NCI-H524 (cell line): ENCODE measurements at regions not wholly inside any gene's neighbourhood (a gene's known extent, or its start where the extent isn't known, plus 50 kb on each side); places are given as distances from the start of the nearest gene placed in this dataset.
A peak's percentile ranks its signal among the peaks of the same experiment; 100 is the strongest.
"Not testable (repeated sequence)": the region's sequence is repeated elsewhere in the genome, so short reads cannot be mapped to it uniquely, and the experiment has no call there.

Source experiments
- DNase-seq, 2 experiments: peaks; one replicate each; lab custom pipeline; 2025; lab: John Stamatoyannopoulos, UW

DNA sequence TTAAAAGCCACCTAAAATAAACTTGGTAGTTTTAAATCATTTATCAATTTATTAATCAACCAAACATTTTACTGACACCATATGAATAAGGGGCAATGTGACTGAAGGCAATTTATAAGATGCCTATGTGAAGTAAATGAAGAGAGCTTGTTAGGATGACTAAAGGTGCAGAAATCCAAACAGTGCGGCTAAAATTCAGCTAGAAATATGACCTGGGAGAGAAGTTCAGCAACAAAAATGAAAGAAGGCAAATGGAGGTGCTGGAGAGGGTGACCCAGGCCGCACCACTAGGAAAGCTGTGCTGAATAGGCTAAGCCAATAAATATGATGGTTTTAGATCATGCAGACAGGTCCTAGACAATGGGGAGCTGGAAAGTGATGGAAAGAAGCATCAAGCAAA is 403.7 kb downstream of the BTG1 start:
- no peak for DNase-seq

DNA sequence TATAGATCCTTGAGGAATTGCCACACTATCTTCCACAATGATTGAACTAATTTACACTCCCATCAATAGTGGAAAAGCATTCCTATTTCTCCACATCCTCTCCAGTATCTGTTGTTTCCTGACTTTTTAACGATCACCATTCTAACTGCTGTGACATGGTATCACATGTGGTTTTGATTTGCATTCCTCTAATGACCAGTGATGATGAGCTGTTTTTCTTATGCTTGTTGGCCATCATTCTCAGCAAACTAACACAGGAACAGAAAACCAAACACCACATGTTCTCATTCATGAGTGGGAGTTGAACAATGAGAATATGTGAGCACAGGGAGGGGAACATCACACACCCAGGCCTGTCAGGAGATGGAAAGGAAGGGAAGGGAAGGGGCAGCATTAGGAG is 411.8 kb downstream of the BTG1 start:
- not testable (repeated sequence) for DNase-seq

DNA sequence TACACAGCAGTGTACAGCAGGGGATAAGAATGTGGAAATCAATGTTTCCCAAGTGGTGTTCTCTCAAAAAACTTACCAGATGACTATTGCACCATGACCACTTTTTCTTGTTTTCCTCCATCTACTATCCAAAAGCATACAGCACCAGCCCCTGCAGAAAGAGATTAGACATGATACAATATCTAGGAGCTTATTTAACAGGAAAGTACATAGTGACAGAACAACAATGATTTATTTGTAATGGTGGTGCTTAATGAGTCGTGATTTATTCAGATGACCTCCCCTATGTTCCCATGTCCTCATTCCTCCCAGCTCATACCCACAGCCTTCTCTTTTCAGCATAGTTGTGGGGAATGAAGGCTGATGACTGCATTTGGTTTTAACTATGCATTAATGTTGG is 413.6 kb downstream of the BTG1 start:
- no peak for DNase-seq

DNA sequence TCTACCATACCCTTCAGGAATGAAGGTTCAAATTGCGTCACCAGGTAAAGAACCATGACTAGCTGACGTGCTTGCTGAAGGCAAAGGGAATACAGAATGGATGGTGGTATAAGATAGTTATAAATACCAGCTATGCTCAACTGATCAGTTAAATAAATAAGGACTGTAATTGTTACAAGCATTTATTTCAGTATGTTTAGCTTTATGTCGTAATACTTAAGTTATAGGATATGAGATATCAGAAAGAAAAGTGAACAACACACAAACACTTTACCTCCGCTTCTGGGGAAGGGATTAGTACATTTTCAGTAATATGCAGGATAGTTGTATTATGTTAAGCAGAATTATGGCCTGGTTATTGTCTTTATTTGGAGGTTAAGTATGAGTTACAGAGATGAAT is 416.1 kb downstream of the BTG1 start:
- DNase-seq: no peak

DNA sequence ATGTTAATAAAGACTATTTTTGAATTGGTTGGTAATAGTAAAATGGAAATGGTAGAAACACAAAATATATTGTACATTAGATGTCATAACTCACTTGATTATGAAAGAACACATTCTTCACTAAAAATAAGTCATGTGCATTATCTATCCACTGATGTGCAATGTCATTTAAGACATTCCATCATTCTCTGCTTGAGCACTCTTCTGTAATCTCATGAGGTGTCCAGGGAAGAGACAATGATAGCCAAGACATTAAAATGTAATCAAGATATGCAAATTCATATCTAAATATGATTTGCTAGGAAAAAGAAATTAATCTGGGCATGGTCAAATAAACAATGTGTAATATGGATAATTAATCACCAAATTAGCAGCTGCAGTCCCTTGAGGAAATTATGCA is 422.5 kb downstream of the BTG1 start:
- DNase-seq: no peak

DNA sequence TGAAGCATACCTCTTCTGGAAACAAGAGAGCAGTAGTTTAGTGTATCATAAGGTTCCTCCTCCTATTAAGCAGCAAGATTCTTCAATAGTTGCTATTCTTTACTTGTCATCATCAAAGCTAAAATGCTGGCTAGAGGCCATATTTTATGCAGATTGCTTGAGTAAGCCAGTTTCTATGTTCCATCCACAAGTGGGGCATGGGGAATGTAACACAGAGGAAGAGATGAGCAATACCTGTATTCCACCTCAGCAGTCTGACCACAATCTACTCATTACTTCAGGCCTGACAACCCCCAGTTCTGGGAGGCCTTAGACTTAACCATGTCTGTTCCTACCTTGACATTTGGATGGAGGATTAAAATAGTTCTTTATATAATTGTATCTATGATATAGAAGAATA is 423.6 kb downstream of the BTG1 start:
- DNase-seq: no peak

DNA sequence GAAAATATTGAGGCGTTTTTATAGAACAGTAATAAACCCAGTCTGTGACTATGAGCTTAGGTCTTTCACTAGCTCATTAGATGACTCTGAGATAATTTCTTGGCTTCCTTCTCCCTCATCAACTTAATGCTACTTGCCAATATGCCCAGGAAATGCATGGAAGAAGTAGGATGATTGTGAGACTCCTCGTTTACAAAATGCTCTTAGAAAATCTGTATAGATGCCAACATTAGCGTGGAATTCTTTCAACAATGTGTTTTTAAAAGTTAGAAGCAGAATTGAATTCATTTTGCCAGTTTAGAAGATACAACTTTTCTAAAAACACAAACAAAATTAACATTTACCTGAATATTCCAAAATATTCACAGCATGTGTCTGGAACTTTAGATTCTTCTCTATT is 424.6 kb downstream of the BTG1 start:
- no peak for DNase-seq

DNA sequence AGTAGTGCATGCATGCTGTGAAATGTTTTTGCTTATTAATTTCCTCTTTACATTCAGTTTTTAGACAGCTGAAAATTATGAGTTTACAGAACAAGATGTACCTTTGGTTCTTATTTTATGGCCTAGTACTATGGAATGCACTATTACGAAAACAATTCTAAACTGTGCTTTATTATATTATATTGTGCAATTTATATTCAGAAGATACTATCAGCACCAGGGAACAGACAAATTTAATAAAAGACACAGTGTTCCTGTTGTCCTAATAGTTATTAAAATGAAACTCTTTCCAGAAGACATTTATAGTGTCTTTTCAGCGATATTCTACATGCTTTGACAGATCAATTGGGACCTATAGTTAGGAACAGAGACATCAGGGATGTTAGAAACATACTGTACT is 427.3 kb downstream of the BTG1 start:
- DNase-seq: no peak

DNA sequence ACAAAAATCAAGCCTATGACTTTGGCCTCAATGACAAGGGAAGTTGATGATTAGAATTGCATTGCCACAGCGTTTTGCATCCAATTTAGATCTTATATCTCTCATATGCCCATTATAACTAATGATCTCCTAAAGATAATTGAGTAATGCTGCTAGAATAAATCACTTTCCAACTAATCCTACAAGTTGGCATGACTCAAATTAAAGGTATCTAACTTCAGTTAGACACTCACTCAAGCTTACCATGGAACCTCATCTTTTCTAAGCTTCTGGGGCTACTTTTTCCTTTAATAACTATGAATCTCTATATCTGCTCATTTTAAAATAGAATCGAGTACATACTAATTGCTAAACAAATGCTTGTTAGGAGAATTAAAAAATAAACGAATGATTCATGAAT is 427.8 kb downstream of the BTG1 start:
- DNase-seq: no peak

DNA sequence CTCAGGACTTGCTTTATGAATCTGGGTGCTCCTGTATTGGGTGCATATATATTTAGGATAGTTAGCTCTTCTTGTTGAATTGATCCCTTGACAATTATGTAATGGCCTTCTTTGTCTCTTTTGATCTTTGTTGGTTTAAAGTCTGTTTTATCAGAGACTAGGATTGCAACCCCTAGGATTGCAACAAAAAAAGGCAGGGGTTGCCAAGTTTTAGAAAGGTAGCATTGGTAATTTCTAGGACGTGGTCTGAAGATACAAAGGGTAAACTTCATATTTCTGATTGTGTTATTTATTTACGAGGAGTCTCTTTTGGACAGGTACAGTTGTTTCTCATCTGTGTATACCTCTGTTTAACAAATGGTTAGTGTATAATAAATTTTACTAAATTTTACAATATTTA is 433.7 kb downstream of the BTG1 start:
- not testable (repeated sequence) for DNase-seq

DNA sequence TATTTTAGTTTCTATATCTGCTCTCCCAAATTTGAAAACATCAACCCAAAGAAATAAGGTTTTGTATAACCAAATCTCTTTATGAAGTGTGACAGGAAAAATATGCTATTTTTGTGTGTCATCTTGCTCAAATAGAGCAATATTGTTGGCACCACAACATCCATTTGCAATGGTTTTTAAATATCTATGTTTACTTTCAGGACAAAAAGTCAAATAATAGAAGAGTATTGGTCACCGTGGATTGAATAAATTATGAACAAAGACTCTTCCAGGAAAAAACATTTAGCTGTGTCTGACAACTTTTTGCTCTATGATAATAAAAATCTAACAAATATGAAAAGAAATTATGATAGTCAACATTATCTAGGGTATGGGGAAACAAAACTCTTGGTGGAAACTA is 439.2 kb downstream of the BTG1 start:
- no peak for DNase-seq

DNA sequence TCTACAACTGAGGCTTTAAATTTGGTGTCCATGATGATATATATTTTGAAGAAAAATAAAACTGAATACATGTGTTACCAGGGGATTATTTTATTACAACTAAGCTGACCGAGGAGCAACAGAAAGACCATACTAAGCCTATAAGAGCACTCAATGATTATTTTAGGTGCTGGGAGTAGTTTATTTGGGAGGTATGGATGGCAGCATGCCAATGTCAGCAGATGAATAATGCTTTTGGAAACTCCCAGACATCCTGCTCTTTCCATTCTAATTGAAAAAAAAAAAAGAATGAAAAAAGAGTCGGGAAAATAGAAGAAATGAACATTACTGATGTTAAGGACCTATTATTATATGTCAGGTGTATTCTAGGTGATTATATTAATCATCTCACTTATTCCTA is 441.2 kb downstream of the BTG1 start:
- DNase-seq: peak; percentile 81 to 92

DNA sequence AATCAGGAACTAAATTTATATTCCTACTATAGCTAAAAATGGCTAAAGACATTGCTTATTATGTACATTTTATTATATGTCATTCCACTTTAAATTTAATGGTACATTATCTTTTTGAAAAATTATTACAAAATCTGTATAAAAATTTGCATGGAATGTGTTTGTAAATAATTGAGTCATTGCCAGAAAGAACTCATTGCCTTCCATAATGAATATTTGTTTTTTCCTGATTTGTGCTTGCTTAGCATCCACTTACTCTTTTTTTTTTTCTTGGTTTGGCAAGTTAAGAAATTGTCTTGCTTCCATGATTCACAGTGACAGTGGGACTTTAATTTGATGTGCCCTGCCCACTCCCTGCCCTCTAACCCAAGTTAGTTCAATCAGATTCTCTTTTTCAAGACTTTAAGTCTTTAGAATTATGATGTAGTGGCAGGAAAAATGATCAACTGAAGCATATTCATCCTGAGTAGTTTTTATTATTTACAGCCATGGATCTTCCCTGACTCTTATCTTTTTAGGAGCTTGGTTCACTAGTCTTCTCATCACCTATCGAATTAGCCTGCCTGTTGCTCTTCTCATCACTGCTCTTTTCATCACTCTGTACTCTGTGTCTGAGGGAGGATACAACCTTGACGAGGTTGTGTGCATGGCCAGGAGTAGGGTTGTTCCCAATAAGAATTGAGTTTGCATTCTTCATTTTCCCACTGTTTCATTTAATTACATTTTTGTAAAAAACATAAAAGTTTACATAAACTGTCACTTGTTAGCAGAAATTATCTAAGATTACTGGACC is 442.0 kb downstream of the BTG1 start:
- peak in 1 of 2 experiments; percentile 49 for DNase-seq

DNA sequence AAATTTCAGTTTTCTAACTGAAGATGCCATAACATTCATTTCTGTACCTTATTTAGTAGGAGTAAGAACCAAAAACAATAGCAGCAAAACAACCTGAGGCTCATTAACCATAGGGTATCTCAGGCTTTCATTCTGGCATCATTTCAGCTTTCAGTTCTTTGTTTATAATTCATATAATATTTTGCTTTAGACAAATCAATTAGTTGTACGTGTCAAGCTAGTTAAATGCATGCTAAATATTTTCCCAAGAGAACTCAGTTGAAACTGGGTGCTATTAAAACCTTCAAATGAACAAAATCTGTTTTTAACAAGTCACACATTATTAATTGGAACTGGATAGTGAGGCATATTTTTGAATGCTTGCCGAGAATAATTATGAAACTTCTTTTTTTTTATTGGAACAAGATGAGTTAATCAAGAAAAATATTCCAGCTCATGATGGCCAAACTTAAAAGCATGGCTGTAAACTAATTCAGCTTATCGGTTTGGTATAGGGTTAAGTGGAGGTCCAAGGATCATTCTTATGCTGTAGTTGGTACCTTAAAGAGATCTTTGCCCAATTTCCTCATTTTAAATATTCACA is 442.7 kb downstream of the BTG1 start:
- DNase-seq: no peak

DNA sequence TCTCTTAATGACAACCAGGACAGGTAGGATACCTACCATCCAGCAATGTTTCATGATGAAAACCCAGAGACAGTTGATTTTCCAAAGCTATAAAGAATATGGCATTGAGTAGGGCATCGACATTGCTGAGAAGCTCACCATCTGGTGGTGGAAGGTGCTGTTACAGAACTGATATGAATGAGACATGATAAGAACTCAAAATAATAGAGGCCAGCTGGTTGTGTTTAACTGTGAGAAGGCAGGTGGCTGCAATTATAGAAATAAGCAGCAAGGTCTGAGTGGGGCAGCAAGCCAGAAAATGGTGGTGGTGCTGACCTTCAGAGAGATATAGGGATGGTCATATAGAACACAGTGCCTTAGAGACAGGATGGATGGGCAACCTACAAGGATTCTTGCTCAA is 449.7 kb downstream of the BTG1 start:
- peak; percentile 21 to 81 for DNase-seq

DNA sequence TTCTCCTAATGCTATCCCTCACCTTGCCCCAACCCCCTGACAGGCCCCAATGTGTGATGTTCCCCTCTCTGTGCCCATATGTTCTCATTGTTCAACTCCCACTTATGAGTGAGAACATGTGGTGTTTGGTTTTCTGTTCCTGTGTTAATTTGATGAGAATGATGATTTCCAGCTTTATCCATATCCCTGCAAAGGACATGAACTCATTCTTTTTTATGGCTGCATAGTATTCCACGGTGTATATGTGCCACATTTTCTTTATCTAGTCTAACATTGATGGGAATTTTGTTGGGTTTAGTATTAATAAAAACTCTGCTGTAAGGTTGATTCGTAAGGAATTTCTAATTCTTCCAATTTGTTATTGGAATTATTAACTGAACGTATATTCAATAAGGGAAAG is 450.2 kb downstream of the BTG1 start:
- not testable (repeated sequence) for DNase-seq

DNA sequence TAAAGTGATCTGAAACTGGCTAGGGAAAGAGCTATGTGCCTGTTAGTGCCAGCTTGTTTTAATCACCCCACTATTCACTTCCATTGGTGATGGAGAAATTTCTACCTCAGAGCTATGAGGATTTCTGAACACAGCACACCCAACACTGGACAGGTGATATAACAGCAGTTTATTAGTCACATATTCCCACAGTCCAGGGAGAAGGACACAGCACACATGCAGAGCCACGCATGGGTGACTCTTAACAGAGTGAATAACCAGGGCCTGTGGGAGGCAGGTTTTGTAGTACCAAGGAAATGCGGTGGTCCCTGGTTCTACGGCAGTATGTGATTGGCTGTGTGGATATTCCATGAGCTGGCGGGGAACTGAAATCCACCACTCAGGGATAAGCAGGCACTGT is 455.1 kb downstream of the BTG1 start:
- no peak for DNase-seq

DNA sequence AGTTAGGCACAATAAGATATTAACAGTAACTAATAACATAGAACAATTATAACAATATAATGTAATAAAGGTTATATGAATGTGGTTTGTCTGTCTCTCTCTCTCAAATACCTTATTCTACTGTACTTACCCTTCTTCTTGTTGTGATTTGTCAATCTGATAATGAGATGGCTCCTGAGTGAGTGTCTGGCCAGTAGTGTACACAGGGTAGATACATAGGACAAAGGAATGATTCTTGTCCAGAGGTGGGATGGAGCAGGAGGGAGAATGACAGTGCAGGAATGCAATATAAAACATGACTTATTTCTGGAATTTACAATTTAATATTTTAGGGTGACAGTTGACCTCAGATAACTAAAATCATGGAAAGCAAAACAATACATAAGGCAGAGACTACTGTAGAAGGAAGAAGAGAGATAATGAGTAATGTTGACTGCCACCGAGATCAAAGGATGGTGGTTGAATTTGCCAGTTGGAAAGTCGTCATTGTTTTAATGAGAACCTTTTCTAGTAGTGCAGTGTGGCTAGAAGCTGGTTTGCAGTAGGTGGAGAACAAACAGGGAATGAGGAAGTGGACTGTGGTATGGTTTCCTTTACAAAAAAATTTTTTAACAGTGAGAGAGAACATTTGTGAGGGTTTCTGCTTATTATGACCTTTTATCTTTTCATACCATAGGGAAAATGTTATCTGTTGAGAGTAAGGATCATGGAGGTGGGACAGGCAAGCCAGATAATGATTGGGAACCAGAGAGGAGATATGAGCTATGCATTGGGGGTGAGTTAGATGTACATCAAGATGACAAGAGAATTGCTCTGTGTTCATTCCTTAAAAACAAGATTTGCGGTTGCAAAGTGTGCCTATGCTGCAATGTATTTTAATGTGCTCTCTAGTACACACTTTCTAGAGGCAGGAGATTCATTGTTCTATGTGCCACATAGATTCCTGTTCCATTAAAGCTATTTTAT is 458.3 kb downstream of the BTG1 start:
- DNase-seq: no peak

DNA sequence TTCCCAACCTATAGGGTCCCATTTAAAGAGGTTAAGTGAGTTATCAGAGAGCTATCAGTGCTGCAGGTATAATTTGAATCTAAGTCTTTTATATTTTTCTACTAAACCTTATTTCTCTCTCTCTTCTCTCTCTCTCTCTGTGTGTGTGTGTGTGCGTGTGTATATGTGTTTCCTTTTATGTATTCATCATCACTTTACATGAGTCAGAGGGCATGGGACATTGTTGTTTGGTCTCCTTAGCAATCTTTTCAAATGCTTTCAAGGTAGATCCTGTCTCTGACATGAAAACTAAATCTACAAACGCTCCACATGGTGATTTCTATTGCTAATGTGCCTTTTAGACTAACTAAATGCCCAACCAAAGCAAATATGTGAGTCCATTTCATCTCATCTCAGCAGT is 459.7 kb downstream of the BTG1 start:
- no peak for DNase-seq

DNA sequence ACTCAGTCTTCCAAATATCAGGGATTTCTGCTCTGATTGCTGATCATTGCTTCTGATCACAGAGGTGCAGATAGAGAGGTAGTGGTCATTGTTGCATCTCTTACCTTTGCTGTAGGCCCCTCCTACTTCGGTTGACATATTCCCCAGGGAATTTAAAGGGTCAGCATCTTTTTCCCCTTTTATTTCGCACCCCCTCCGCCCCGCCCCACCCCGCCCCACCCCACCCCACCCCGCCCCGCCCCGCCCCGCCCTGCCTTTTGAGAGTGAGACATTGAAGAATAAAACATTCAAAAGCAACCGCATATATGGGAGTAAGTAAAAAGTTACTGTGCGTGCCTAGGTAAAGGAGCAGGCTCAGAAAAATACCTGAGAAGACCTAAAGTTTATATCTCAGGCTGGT is 463.9 kb downstream of the BTG1 start:
- DNase-seq: no peak

DNA sequence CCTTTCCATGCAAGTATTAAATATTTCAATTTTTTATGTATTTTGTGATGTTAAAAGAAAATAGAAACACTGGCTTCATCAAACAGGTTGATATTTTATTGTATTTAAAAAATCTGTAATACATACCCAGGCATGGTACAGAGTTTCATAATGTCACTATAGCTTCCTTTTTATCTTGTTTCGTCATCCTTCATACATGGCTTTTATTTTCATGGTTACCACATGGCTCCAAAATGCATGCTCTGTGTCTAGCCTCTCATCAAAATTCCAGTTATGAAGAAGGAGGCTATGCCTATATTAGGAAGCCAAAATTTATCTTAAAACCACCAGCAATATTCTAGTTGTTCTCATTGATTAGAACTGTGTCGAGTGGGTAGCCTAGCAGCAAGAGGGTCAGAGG is 464.8 kb downstream of the BTG1 start:
- DNase-seq: no peak

DNA sequence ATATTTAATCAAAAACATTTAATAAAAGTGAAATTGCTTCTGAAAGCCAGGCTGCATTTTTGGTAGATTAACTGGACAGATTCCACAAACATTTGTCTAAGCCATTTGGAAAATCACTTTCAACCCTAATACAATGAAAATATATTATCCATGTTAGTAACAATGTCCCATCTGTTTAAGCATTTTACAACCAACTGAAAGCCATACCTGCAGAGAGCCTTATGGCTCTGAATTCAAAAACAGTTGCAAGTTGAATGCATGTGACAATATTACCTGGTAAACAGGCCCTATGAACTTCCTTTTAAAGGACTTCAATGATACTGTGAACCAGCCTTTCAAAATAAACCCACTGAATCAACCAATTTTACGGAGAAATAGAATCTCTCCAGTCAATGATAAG is 468.1 kb downstream of the BTG1 start:
- DNase-seq: peak in 1 of 2 experiments; percentile 31

DNA sequence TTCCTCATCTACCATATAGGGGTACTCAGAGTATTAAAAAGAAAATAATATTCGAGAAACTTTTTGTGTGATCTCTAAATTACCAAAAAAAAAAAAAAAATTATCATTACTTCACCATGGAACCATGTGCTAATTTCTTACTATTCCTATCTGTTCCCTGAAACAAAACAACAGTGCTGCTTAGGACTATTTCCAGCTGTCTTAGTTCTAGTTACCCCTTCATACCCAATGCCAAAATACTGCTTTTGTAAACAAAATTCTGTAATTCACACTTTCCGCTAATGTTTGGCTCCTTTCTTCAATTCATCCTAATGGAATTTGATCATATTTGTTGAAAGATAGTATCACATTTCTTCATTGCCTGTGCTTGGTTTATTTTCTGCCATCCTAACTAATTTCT is 470.2 kb downstream of the BTG1 start:
- no peak for DNase-seq
